Caco-2 (cell line): ENCODE measurements at regions not wholly inside any gene's neighbourhood (a gene's known extent, or its start where the extent isn't known, plus 50 kb on each side); places are given as distances from the start of the nearest gene placed in this dataset.

Experiments used
- BruUV-seq: library from RNA; stranded (reverse); fragments of 400-500 nt; replicated peaks from 2 replicates; lab custom pipeline; 2021; lab: Mats Ljungman, UMichigan
- CTCF ChIA-PET: fragments of 300-600 bp; sonication (Branson Sonifier 250); formaldehyde crosslinking; loops from one replicate; lab custom pipeline; 2022; ENCODE audit warnings: antibody characterized with exemption; lab: Charles Lee
- POLR2A ChIA-PET: fragments of 300-600 bp; sonication (Branson Sonifier 250); formaldehyde crosslinking; loops from one replicate; lab custom pipeline; 2022; ENCODE audit warnings: antibody characterized with exemption; lab: Charles Lee
- DNase-seq, 2 experiments: peaks; one replicate each; pipeline versions ENCODE4 v3.0.0 to v3.0.0-alpha.2; 2020 to 2022
- H3K27me3 ChIP-seq: replicated peaks from 2 replicates; pipeline ENCODE4 v1.6.0; 2011; ENCODE audit warnings: low read length; ENCODE audit not compliant: control insufficient read depth, insufficient read depth
- H3K36me3 ChIP-seq: 2 replicates; pipeline ENCODE4 v1.5.1; 2011; ENCODE audit warnings: low read length; ENCODE audit not compliant: control insufficient read depth, insufficient read depth
- H3K4me1 ChIP-seq: fragments of 250-450 bp; sonication (Bioruptor Pico); 2 replicates; pipeline ENCODE4 v1.5.1; 2020; ENCODE audit warnings: mild to moderate bottlenecking
- H3K4me3 ChIP-seq: 2 replicates; pipeline ENCODE4 v1.5.1; 2011; ENCODE audit warnings: low read depth, mild to moderate bottlenecking, control low read depth, low read length
- H3K9me3 ChIP-seq: fragments of 250-450 bp; sonication (Bioruptor Pico); 2 replicates; pipeline ENCODE4 v1.5.1; 2020; ENCODE audit warnings: mild to moderate bottlenecking, moderate library complexity
- H3K27ac Mint-ChIP-seq: one replicate; pipeline ENCODE4 v1.8.0; 2022; ENCODE audit warnings: mixed read lengths; ENCODE audit not compliant: unreplicated experiment
- H3K27me3 Mint-ChIP-seq: one replicate; pipeline ENCODE4 v1.8.0; 2022; ENCODE audit warnings: mixed read lengths; ENCODE audit not compliant: insufficient read depth, unreplicated experiment
- H3K36me3 Mint-ChIP-seq: one replicate; pipeline ENCODE4 v1.8.0; 2022; ENCODE audit warnings: mild to moderate bottlenecking, mixed read lengths; ENCODE audit not compliant: insufficient read depth, unreplicated experiment
- H3K4me1 Mint-ChIP-seq: one replicate; pipeline ENCODE4 v1.8.0; 2022; ENCODE audit warnings: low read depth, mixed read lengths; ENCODE audit not compliant: unreplicated experiment
- H3K4me3 Mint-ChIP-seq: one replicate; pipeline ENCODE4 v1.8.0; 2022; ENCODE audit warnings: mild to moderate bottlenecking, moderate library complexity, mixed read lengths; ENCODE audit not compliant: unreplicated experiment
- H3K9me3 Mint-ChIP-seq: one replicate; pipeline ENCODE4 v1.8.0; 2022; ENCODE audit warnings: mixed read lengths; ENCODE audit not compliant: unreplicated experiment
- CTCF ChIP-seq, 2 experiments: fragments of 200-600 bp in 1 of 2; IDR thresholded peaks; 1 replicate in 1 of 2; 2 replicates in 1 of 2; pipeline versions ENCODE4 v1.5.1 to v1.8.0; 2011 to 2022; ENCODE audit warnings: antibody characterized with exemption in 1 of 2, control low read depth in 1 of 2, inconsistent platforms in 1 of 2, low read depth in 1 of 2, low read length in 1 of 2, mild to moderate bottlenecking in 1 of 2, moderate library complexity in 1 of 2; ENCODE audit not compliant: insufficient read depth in 1 of 2, severe bottlenecking in 1 of 2, unreplicated experiment in 1 of 2
- intact Hi-C: fragments of 100-400 bp; cut with micrococcal nuclease; formaldehyde crosslinking; loops from one replicate; pipeline ENCODE4 v1.10.0; 2022; ENCODE audit not compliant: unreplicated experiment

- H3K4me1 ChIP-seq: no peaks in the 10 kb centered on the region
- H3K9me3 ChIP-seq: no peaks in the 10 kb centered on the region; the same call in 1 of the 2 replicates
- no peak overlapping the region for H3K4me3 ChIP-seq
- H3K27ac Mint-ChIP-seq: no peak overlapping the region
- H3K27me3 Mint-ChIP-seq: peaks cover 17% of the 10 kb centered on the region
- no peak overlapping the region for H3K4me3 Mint-ChIP-seq
- no peak for TF ChIP-seq CTCF (IDR thresholded peaks at IDR 0.05; ENCODE audit: insufficient read depth in 1 of 2, low read depth in 1 of 2, low read length in 1 of 2, severe bottlenecking in 1 of 2, unreplicated experiment in 1 of 2)
- intact Hi-C loops: no loop called here
- ChIA-PET POLR2A (no interaction called here), CTCF (no interaction called here)
- BruUV-seq: no TSS peak
- H3K4me1 Mint-ChIP-seq: no peaks in the 10 kb centered on the region
- no peak for DNase-seq
- H3K36me3 ChIP-seq: no peaks in the 10 kb centered on the region
- H3K36me3 Mint-ChIP-seq: no peaks in the 10 kb centered on the region
- peaks cover 6% of the 10 kb centered on the region for H3K9me3 Mint-ChIP-seq
- H3K27me3 ChIP-seq: no peaks in the 10 kb centered on the region
Observed at GRCh38 chr2:217410681-217410960, 550.8 kb upstream of the TNP1 start.

DNA sequence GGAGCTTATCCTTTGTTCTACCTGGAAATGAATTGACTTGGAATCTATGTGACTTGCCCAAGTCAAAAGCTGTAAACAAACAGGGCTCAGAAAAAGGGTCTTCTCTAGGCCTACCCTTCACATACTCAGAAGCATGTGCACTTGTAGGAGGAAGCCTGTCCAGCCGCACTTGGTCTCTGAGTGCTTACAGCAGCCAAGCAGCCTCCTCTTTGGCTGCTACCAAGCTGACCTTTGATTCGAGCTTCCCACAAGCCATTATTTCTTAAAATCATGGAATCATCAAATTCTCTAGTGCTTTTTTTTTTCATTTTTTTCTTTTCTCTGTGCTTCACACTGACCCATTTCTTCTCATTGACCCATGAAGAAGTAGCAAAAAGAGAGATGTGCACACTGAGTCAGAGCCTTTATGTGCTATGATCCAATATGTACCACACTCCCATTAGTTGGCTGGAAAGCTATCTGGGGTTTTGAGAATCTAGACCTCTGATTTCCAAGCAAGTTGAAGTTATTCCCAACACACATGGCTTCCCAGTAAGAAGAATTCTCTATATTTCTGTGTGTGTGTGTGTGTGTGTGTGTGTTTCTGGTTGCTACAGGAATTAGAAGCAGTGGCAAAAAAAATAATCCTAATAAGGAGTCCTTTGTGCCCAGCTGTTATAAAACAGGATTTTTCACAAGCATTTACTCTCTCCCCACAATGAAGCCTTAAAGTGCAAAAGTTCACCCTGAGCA is 550.3 kb upstream of the TNP1 start:
- no peaks in the 10 kb centered on the region for H3K4me1 ChIP-seq
- H3K27me3 Mint-ChIP-seq: peaks cover 14% of the 10 kb centered on the region
- CTCF ChIA-PET: no interaction called here
- H3K4me3 Mint-ChIP-seq: no peak overlapping the region
- H3K9me3 ChIP-seq: no peaks in the 10 kb centered on the region; the same call in 1 of the 2 replicates
- no TSS peak for BruUV-seq
- H3K9me3 Mint-ChIP-seq: peaks cover 6% of the 10 kb centered on the region
- H3K4me3 ChIP-seq: no peak overlapping the region
- intact Hi-C loops: no loop called here
- TF ChIP-seq CTCF (IDR thresholded peaks at IDR 0.05; ENCODE audit: insufficient read depth in 1 of 2, low read depth in 1 of 2, low read length in 1 of 2, severe bottlenecking in 1 of 2, unreplicated experiment in 1 of 2): no peak
- no peaks in the 10 kb centered on the region for H3K36me3 ChIP-seq
- no peak overlapping the region for H3K27ac Mint-ChIP-seq
- POLR2A ChIA-PET: no interaction called here
- no peaks in the 10 kb centered on the region for H3K36me3 Mint-ChIP-seq
- no peaks in the 10 kb centered on the region for H3K27me3 ChIP-seq
- no peaks in the 10 kb centered on the region for H3K4me1 Mint-ChIP-seq
- no peak for DNase-seq

DNA sequence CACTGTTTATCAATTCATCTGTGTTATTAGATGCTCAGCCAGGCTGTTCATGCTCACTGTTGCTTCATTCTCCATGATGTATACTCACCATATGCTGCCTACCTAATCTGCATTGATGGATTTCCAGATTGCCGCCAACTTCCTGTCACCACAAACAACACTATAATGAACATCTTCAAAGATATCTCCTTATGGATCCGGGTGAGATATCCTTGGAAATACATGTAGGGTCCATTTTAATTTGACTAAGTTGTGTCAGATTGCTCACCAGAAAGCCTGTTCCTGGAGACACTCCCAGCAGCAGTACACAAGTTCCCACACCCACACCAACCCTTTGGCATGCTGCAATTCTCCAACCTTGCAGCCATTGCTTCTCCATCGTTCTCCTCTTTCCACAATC is 547.5 kb upstream of the TNP1 start:
- H3K4me3 ChIP-seq: no peak overlapping the region
- intact Hi-C loops: no loop called here
- H3K27me3 ChIP-seq: no peaks in the 10 kb centered on the region; the same call in 1 of the 2 replicates
- ChIA-PET POLR2A (no interaction called here), CTCF (no interaction called here)
- DNase-seq: no peak
- TF ChIP-seq CTCF (IDR thresholded peaks at IDR 0.05; ENCODE audit: insufficient read depth in 1 of 2, low read depth in 1 of 2, low read length in 1 of 2, severe bottlenecking in 1 of 2, unreplicated experiment in 1 of 2): no peak
- Mint-ChIP-seq H3K9me3 (peaks cover 6% of the 10 kb centered on the region), H3K4me1 (no peaks in the 10 kb centered on the region), H3K27ac (no peak overlapping the region), H3K36me3 (no peaks in the 10 kb centered on the region), H3K27me3 (peaks cover 8% of the 10 kb centered on the region), H3K4me3 (no peak overlapping the region)
- BruUV-seq: no TSS peak
- H3K36me3 ChIP-seq: no peaks in the 10 kb centered on the region
- no peaks in the 10 kb centered on the region for H3K4me1 ChIP-seq
- H3K9me3 ChIP-seq: no peaks in the 10 kb centered on the region
